Esophagus muscularis mucosa (tissue), 4 donors: ENCODE measurements at regions not wholly inside any gene's neighbourhood (a gene's known extent, or its start where the extent isn't known, plus 50 kb on each side); places are given as distances from the start of the nearest gene placed in this dataset.
"Not testable (repeated sequence)": the region's sequence is repeated elsewhere in the genome, so short reads cannot be mapped to it uniquely, and the experiment has no call there.

Experiments used
- DNase-seq: peaks from one replicate; pipeline ENCODE4 v3.0.0-alpha.2; 2017; ENCODE audit errors: extremely low spot score
- H3K27ac ChIP-seq, 4 donors: fragments of 200-600 bp; sonication (generic); replicated peaks in 1 of 4; 1 replicate in 3 of 4; 2 replicates in 1 of 4; pipeline ENCODE4 v1.5.1; 2016 to 2019; ENCODE audit warnings: mild to moderate bottlenecking in 1 of 4
- H3K27me3 ChIP-seq, 4 donors: fragments of 200-600 bp; sonication (generic); one replicate each; pipeline versions ENCODE4 v1.5.1 to v1.6.0; 2016 to 2019
- H3K36me3 ChIP-seq, 4 donors: fragments of 200-600 bp; sonication (generic); one replicate each; pipeline ENCODE4 v1.5.1; 2016 to 2019
- H3K4me1 ChIP-seq, 4 donors: fragments of 200-600 bp; sonication (generic); one replicate each; pipeline ENCODE4 v1.5.1; 2016 to 2019
- H3K4me3 ChIP-seq, 4 donors: fragments of 200-600 bp; sonication (generic); 1 replicate in 2 of 4; 2 replicates in 2 of 4; pipeline ENCODE4 v1.5.1; 2016 to 2019; ENCODE audit warnings: mild to moderate bottlenecking in 4 of 4, moderate library complexity in 1 of 4
- H3K9me3 ChIP-seq, 4 donors: fragments of 200-600 bp; sonication (generic); 1 replicate in 3 of 4; 2 replicates in 1 of 4; pipeline ENCODE4 v1.5.1; 2016 to 2019
- EP300 ChIP-seq: sonication (generic); formaldehyde crosslinking; IDR thresholded peaks from one replicate; pipeline ENCODE4 v1.6.1; 2017; ENCODE audit warnings: antibody characterized with exemption
- POLR2A ChIP-seq: fragments of 450-650 bp; IDR thresholded peaks from one replicate; pipeline ENCODE4 v1.6.1; 2017; ENCODE audit warnings: antibody characterized with exemption, moderate library complexity, mild to moderate bottlenecking, low read depth
- POLR2AphosphoS5 ChIP-seq, 2 donors: sonication (generic); formaldehyde crosslinking; IDR thresholded peaks; one replicate each; pipeline ENCODE4 v1.6.1; 2017; ENCODE audit warnings: antibody characterized with exemption in 2 of 2
- WGBS: methylation state at CpG from one replicate; pipeline ENCODE4 v1.1.5; 2018; 5-methylcytosine and 5-hydroxymethylcytosine counted together
- intact Hi-C: fragments of 100-400 bp; cut with DNase I; formaldehyde crosslinking; loops from one replicate; pipeline ENCODE4 v1.15.1; 2023
- TF ChIP-seq, protein P1 (sequence below), 3 experiments: fragments of 200-600 bp in 2 of 3; fragments of 450-650 bp in 1 of 3; sonication (generic) in 2 of 3; IDR thresholded peaks; one replicate each; pipeline ENCODE4 v1.5.1; 2017 to 2019; ENCODE audit warnings: antibody characterized with exemption in 3 of 3, mild to moderate bottlenecking in 2 of 3, moderate library complexity in 1 of 3

DNA sequence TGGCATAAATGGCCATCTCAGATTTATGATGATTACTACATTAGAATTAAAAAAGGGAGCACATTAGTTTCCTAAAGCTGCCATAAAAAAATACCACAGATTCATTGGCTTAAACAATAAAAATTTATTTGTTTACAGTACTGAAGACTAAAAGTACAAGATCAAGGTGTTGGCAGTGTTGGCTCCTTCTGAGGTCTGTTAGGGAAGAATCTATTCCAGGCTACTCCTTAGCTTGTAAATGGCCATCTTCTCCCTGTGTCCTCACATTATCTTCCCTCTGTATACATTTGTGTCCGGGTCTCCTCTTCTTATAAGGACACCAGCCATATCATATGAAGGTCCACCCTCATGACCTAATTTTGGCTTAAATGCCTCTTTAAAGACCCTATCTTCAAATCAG lies 341.0 kb downstream of the SLC7A11 start:
- Histone ChIP-seq H3K4me1 (no peaks in the 10 kb centered on the region), H3K4me3 (no peak overlapping the region), H3K36me3 (no peaks in the 10 kb centered on the region), H3K27me3 (no peaks in the 10 kb centered on the region), H3K9me3 (no peaks in the 10 kb centered on the region), H3K27ac (no peak overlapping the region)
- intact Hi-C loops = no loop called here
- WGBS = 95% methylated on average over 1 of the region's 1 CpG
- TF ChIP-seq EP300 (no peak), POLR2AphosphoS5 (IDR thresholded peaks at IDR 0.05) (no peak), POLR2A (no peak)
- TF ChIP-seq, protein P1, sequence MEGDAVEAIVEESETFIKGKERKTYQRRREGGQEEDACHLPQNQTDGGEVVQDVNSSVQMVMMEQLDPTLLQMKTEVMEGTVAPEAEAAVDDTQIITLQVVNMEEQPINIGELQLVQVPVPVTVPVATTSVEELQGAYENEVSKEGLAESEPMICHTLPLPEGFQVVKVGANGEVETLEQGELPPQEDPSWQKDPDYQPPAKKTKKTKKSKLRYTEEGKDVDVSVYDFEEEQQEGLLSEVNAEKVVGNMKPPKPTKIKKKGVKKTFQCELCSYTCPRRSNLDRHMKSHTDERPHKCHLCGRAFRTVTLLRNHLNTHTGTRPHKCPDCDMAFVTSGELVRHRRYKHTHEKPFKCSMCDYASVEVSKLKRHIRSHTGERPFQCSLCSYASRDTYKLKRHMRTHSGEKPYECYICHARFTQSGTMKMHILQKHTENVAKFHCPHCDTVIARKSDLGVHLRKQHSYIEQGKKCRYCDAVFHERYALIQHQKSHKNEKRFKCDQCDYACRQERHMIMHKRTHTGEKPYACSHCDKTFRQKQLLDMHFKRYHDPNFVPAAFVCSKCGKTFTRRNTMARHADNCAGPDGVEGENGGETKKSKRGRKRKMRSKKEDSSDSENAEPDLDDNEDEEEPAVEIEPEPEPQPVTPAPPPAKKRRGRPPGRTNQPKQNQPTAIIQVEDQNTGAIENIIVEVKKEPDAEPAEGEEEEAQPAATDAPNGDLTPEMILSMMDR (IDR thresholded peaks at IDR 0.05) = no peak
- no peak for DNase-seq

DNA sequence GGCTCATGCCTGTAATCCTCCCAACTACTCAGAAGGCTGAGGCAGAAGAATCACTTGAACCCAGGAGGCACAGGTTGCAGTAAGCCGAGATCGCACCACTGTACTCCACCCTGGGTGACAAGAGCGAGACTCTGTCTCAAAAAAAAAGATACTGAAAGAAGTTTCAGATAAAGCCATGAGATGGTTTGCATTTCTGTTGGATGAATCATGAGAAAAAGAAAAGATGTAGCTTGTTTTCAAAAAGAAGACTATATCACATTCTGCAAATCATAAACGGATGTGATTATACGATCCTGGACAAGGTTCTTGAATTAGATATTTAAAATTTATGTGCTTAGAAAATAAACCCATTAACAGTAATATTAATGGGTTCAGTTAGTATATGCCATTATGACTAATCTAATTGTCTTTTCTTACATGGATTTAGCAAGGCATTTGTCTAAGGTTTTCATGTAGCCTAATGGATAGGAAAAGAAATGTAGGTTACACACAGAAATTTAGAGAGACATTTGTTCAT lies 345.9 kb downstream of the SLC7A11 start:
- Histone ChIP-seq H3K4me3 (no peak overlapping the region), H3K4me1 (no peaks in the 10 kb centered on the region), H3K9me3 (no peaks in the 10 kb centered on the region), H3K27ac (no peak overlapping the region), H3K27me3 (no peaks in the 10 kb centered on the region), H3K36me3 (no peaks in the 10 kb centered on the region)
- TF ChIP-seq EP300 (no peak), POLR2A (no peak), POLR2AphosphoS5 (IDR thresholded peaks at IDR 0.05) (no peak)
- TF ChIP-seq, protein P1 (IDR thresholded peaks at IDR 0.05) = no peak
- intact Hi-C loops = no loop called here
- DNase-seq = no peak
- 90% methylated on average over 5 of the region's 5 CpGs for WGBS

DNA sequence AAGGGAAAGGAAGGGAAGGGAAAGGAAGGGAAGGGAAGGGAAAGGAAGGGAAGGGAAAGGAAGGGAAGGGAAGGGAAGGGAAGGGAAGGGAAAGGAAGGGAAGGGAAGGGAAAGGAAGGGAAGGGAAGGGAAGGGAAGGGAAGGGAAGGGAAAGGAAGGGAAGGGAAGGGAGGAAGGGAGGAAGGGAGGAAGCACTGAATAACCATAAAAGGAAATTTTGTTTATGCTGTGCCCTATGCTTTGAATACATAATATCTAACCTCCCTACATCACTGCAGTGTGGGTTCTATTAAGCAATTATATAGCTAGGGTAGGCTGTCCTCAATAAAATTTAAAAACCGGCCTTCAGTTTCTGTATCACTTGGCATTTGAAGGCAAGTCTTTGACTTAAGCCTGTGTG lies 346.6 kb downstream of the SLC7A11 start:
- H3K4me3 ChIP-seq, DNase-seq, H3K27ac ChIP-seq, H3K4me1 ChIP-seq, H3K36me3 ChIP-seq, intact Hi-C loops, H3K9me3 ChIP-seq, H3K27me3 ChIP-seq: not testable (repeated sequence)
- WGBS = 95% methylated on average over 1 of the region's 1 CpG

DNA sequence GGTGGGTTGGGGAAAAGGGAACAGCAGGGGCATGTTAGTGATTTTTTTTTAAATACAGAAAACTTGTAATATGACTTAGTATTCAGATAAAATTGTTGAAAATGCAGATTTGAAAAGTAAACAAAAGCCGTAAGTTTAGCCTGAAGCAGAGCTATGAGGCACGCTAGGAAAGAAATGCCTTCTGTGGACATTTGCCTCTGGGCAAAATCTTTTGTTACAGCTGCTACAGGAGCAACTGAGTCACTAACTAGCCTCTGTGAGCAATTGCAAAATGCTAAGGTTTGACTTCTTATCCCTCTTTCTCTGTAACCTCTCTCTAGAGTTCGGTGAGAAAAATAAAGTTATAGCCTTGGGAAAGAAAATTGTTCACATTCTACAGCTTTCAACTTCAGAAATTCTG lies 350.0 kb downstream of the SLC7A11 start:
- Histone ChIP-seq H3K36me3 (no peaks in the 10 kb centered on the region), H3K27me3 (no peaks in the 10 kb centered on the region), H3K9me3 (no peaks in the 10 kb centered on the region), H3K27ac (no peak overlapping the region), H3K4me1 (no peaks in the 10 kb centered on the region), H3K4me3 (no peak overlapping the region)
- 94% methylated on average over 3 of the region's 3 CpGs for WGBS
- TF ChIP-seq EP300 = no peak
- TF ChIP-seq POLR2AphosphoS5 (IDR thresholded peaks at IDR 0.05) = no peak
- TF ChIP-seq POLR2A = no peak
- TF ChIP-seq, protein P1 (IDR thresholded peaks at IDR 0.05) = no peak
- no peak for DNase-seq
- intact Hi-C loops = no loop called here

DNA sequence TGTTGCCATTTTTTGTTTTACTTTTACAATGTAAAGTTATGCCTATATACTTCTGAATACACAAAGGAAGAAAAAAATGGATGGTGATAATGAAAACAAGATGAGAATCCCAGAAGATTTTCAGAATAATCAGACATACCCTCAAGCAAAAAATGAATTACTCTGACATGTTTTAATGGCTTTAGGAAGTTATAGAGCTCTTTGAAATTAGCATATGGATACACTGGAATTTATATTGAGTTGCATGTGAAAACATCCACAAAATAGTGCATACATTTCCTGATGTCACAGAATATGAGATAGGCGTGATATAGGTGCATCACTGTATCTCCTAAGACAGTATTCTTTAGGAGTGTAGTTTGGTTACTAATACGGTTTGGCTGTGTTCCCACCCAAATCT lies 351.3 kb downstream of the SLC7A11 start:
- intact Hi-C loops = no loop called here
- Histone ChIP-seq H3K27ac (no peak overlapping the region), H3K27me3 (no peaks in the 10 kb centered on the region), H3K36me3 (no peaks in the 10 kb centered on the region), H3K9me3 (no peaks in the 10 kb centered on the region), H3K4me1 (no peaks in the 10 kb centered on the region), H3K4me3 (no peak overlapping the region)
- 94% methylated on average over 2 of the region's 2 CpGs for WGBS
- no peak for DNase-seq
- TF ChIP-seq, protein P1 (IDR thresholded peaks at IDR 0.05) = no peak
- no peak for TF ChIP-seq POLR2A
- no peak for TF ChIP-seq EP300
- TF ChIP-seq POLR2AphosphoS5 (IDR thresholded peaks at IDR 0.05) = no peak
